IPS DF 6.9 (cell line): ENCODE measurements at regions not wholly inside any gene's neighbourhood (a gene's known extent, or its start where the extent isn't known, plus 50 kb on each side); places are given as distances from the start of the nearest gene placed in this dataset.
A peak's percentile ranks its signal among the peaks of the same experiment; 100 is the strongest.

Source experiments
- DNase-seq: peaks from one replicate; pipeline ENCODE4 v3.0.0-alpha.2; 2013; ENCODE audit warnings: low read depth, low spot score
- H3K27ac ChIP-seq: one replicate; pipeline ENCODE4 v1.5.1; 2013; ENCODE audit warnings: low read length, control low read depth
- H3K27me3 ChIP-seq: 2 replicates; pipeline ENCODE4 v1.6.1; 2013; ENCODE audit warnings: mild to moderate bottlenecking, low read length; ENCODE audit not compliant: control insufficient read depth, insufficient read depth
- H3K36me3 ChIP-seq: 2 replicates; pipeline ENCODE4 v1.6.1; 2013; ENCODE audit warnings: low read length; ENCODE audit not compliant: control insufficient read depth, insufficient read depth
- H3K4me1 ChIP-seq: 2 replicates; pipeline ENCODE4 v1.6.1; 2013; ENCODE audit warnings: low read length; ENCODE audit not compliant: control insufficient read depth, insufficient read depth
- H3K4me3 ChIP-seq: 2 replicates; pipeline ENCODE4 v1.5.1; 2013; ENCODE audit warnings: mild to moderate bottlenecking, low read length
- H3K9me3 ChIP-seq: 2 replicates; pipeline ENCODE4 v1.6.1; 2013; ENCODE audit warnings: low read length, inconsistent platforms; ENCODE audit not compliant: control insufficient read depth, insufficient read depth
- WGBS: extraction: QIAGEN DNeasy Blood & Tissue Kit; methylation state at CpG from one replicate; pipeline ENCODE4 v1.1.7; 2013; ENCODE audit warnings: mixed read lengths, missing lambda C conversion rate; ENCODE audit not compliant: insufficient read length, insufficient coverage; 5-methylcytosine and 5-hydroxymethylcytosine counted together

- no CpG with 5 or more reads among the region's 4 CpGs for WGBS
- Histone ChIP-seq H3K9me3 (no peaks in the 10 kb centered on the region), H3K4me3 (no peak overlapping the region), H3K36me3 (no peaks in the 10 kb centered on the region), H3K27ac (no peak overlapping the region), H3K4me1 (no peaks in the 10 kb centered on the region), H3K27me3 (no peaks in the 10 kb centered on the region)
- DNase-seq, result peak; percentile 5
These were observed 287.4 kb upstream of the ARRDC3 start for GRCh38 chr5:91670563-91670962.

- Histone ChIP-seq H3K27ac (no peak overlapping the region), H3K9me3 (no peaks in the 10 kb centered on the region), H3K4me1 (no peaks in the 10 kb centered on the region), H3K4me3 (no peak overlapping the region), H3K27me3 (no peaks in the 10 kb centered on the region), H3K36me3 (no peaks in the 10 kb centered on the region)
- WGBS, result no CpG with 5 or more reads among the region's 2 CpGs
- DNase-seq, result no peak
These were observed 287.0 kb upstream of the ARRDC3 start for GRCh38 chr5:91670122-91670521.

- no peaks in the 10 kb centered on the region for H3K36me3 ChIP-seq
- no peaks in the 10 kb centered on the region for H3K4me1 ChIP-seq
- no peak for DNase-seq
- WGBS, result no CpG with 5 or more reads among the region's 3 CpGs
- no peak overlapping the region for H3K27ac ChIP-seq
- no peaks in the 10 kb centered on the region for H3K27me3 ChIP-seq
- no peak overlapping the region for H3K4me3 ChIP-seq
- H3K9me3 ChIP-seq, result no peaks in the 10 kb centered on the region
These were observed 285.1 kb upstream of the ARRDC3 start for GRCh38 chr5:91668261-91668660.

GRCh38 chr5:91652678-91653077, 269.6 kb upstream of the ARRDC3 start:
- Histone ChIP-seq H3K9me3 (no peaks in the 10 kb centered on the region), H3K4me1 (no peaks in the 10 kb centered on the region), H3K27me3 (no peaks in the 10 kb centered on the region), H3K36me3 (no peaks in the 10 kb centered on the region), H3K27ac (no peak overlapping the region), H3K4me3 (no peak overlapping the region)
- DNase-seq, result no peak

GRCh38 chr5:91651704-91652103, 268.6 kb upstream of the ARRDC3 start:
- no peak for DNase-seq
- Histone ChIP-seq H3K27ac (no peak overlapping the region), H3K4me1 (no peaks in the 10 kb centered on the region), H3K4me3 (no peak overlapping the region), H3K36me3 (no peaks in the 10 kb centered on the region), H3K9me3 (no peaks in the 10 kb centered on the region), H3K27me3 (no peaks in the 10 kb centered on the region)

GRCh38 chr5:91645347-91645746, 262.2 kb upstream of the ARRDC3 start:
- no peak for DNase-seq
- no peak overlapping the region for H3K4me3 ChIP-seq
- H3K4me1 ChIP-seq, result no peaks in the 10 kb centered on the region
- no peaks in the 10 kb centered on the region for H3K36me3 ChIP-seq
- no peaks in the 10 kb centered on the region for H3K9me3 ChIP-seq
- H3K27me3 ChIP-seq, result no peaks in the 10 kb centered on the region
- no CpG with 5 or more reads among the region's 4 CpGs for WGBS
- H3K27ac ChIP-seq, result no peak overlapping the region

GRCh38 chr5:91643797-91644196, 260.7 kb upstream of the ARRDC3 start:
- Histone ChIP-seq H3K4me3 (no peak overlapping the region), H3K9me3 (no peaks in the 10 kb centered on the region), H3K36me3 (no peaks in the 10 kb centered on the region), H3K27ac (no peak overlapping the region), H3K4me1 (peaks cover 1% of the 10 kb centered on the region; the same call in 1 of the 2 replicates), H3K27me3 (no peaks in the 10 kb centered on the region)
- WGBS, result no CpG with 5 or more reads among the region's 2 CpGs
- no peak for DNase-seq

GRCh38 chr5:91642581-91642980, 259.5 kb upstream of the ARRDC3 start:
- H3K4me1 ChIP-seq, result peaks cover 1% of the 10 kb centered on the region; the same call in 1 of the 2 replicates
- DNase-seq, result no peak
- WGBS, result no CpG with 5 or more reads among the region's 5 CpGs
- no peaks in the 10 kb centered on the region for H3K27me3 ChIP-seq
- H3K4me3 ChIP-seq, result no peak overlapping the region
- no peaks in the 10 kb centered on the region for H3K36me3 ChIP-seq
- H3K27ac ChIP-seq, result no peak overlapping the region
- H3K9me3 ChIP-seq, result no peaks in the 10 kb centered on the region

GRCh38 chr5:91641730-91642350, 258.7 kb upstream of the ARRDC3 start:
- WGBS, result no CpG with 5 or more reads among the region's 2 CpGs
- peaks cover 1% of the 10 kb centered on the region; the same call in 1 of the 2 replicates for H3K4me1 ChIP-seq
- no peaks in the 10 kb centered on the region for H3K27me3 ChIP-seq
- H3K27ac ChIP-seq, result no peak overlapping the region
- H3K4me3 ChIP-seq, result no peak overlapping the region
- peak; percentile 9 for DNase-seq
- H3K9me3 ChIP-seq, result no peaks in the 10 kb centered on the region
- no peaks in the 10 kb centered on the region for H3K36me3 ChIP-seq

- Histone ChIP-seq H3K4me1 (peaks cover 1% of the 10 kb centered on the region; the same call in 1 of the 2 replicates), H3K27ac (no peak overlapping the region), H3K36me3 (no peaks in the 10 kb centered on the region), H3K27me3 (no peaks in the 10 kb centered on the region), H3K9me3 (no peaks in the 10 kb centered on the region), H3K4me3 (no peak overlapping the region)
- DNase-seq, result no peak
- no CpG with 5 or more reads among the region's 3 CpGs for WGBS
These were observed 256.6 kb upstream of the ARRDC3 start for GRCh38 chr5:91639744-91640143.

GRCh38 chr5:91638010-91638409, 254.9 kb upstream of the ARRDC3 start:
- Histone ChIP-seq H3K4me1 (peaks cover 1% of the 10 kb centered on the region; the same call in 1 of the 2 replicates), H3K9me3 (no peaks in the 10 kb centered on the region), H3K4me3 (no peak overlapping the region), H3K27me3 (no peaks in the 10 kb centered on the region), H3K27ac (no peak overlapping the region), H3K36me3 (no peaks in the 10 kb centered on the region)
- no CpG with 5 or more reads among the region's 1 CpG for WGBS
- DNase-seq, result no peak
